Mesenchymal stem cell (in vitro differentiated cells and primary cell): ENCODE measurements at regions not wholly inside any gene's neighbourhood (a gene's known extent, or its start where the extent isn't known, plus 50 kb on each side); places are given as distances from the start of the nearest gene placed in this dataset.

Source experiments
- DNase-seq: peaks from one replicate; pipeline ENCODE4 v3.0.0-alpha.2; 2013
- H2AFZ ChIP-seq: one replicate; pipeline ENCODE4 v1.6.1; 2013; ENCODE audit warnings: low read depth, mild to moderate bottlenecking, control low read depth, inconsistent platforms, low read length, moderate library complexity
- H2AK5ac ChIP-seq: 2 replicates; pipeline ENCODE4 v1.6.1; 2013; ENCODE audit warnings: low read length, moderate library complexity, mild to moderate bottlenecking, inconsistent platforms; ENCODE audit not compliant: severe bottlenecking
- H2BK120ac ChIP-seq: one replicate; pipeline ENCODE4 v1.6.1; 2013; ENCODE audit warnings: low read depth, mild to moderate bottlenecking, inconsistent platforms, low read length, moderate library complexity
- H2BK12ac ChIP-seq, 2 experiments: one replicate each; pipeline ENCODE4 v1.6.1; 2013; ENCODE audit warnings: inconsistent platforms in 2 of 2, low read length in 2 of 2, mild to moderate bottlenecking in 2 of 2, moderate library complexity in 2 of 2, control low read depth in 1 of 2
- H2BK15ac ChIP-seq: one replicate; pipeline ENCODE4 v1.6.1; 2013; ENCODE audit warnings: mild to moderate bottlenecking, low read depth, inconsistent platforms; ENCODE audit not compliant: poor library complexity, severe bottlenecking
- H2BK5ac ChIP-seq: 2 replicates; pipeline ENCODE4 v1.6.1; 2013; ENCODE audit warnings: low read depth, mild to moderate bottlenecking, low read length, control low read depth, inconsistent platforms; ENCODE audit not compliant: poor library complexity, severe bottlenecking
- H3K14ac ChIP-seq, 2 experiments: one replicate each; pipeline ENCODE4 v1.6.1; 2013; ENCODE audit warnings: inconsistent platforms in 2 of 2, low read length in 2 of 2, control low read depth in 1 of 2, mild to moderate bottlenecking in 1 of 2, moderate library complexity in 1 of 2
- H3K18ac ChIP-seq, 2 experiments: one replicate each; pipeline ENCODE4 v1.6.1; 2013; ENCODE audit warnings: inconsistent platforms in 2 of 2, low read length in 2 of 2, control low read depth in 1 of 2, low read depth in 1 of 2, mild to moderate bottlenecking in 1 of 2
- H3K23ac ChIP-seq, 2 experiments: one replicate each; pipeline ENCODE4 v1.6.1; 2013; ENCODE audit warnings: inconsistent platforms in 2 of 2, low read length in 2 of 2, mild to moderate bottlenecking in 2 of 2, moderate library complexity in 2 of 2, control low read depth in 1 of 2
- H3K27ac ChIP-seq: 2 replicates; pipeline ENCODE4 v1.5.1; 2013; ENCODE audit warnings: mild to moderate bottlenecking, moderate library complexity, low read length, control low read depth, inconsistent platforms; ENCODE audit not compliant: poor library complexity, severe bottlenecking
- H3K27me3 ChIP-seq, 2 experiments: 2 replicates each; pipeline versions ENCODE4 v1.6.1 to v1.7.0; 2013; ENCODE audit warnings: low read length in 2 of 2, mild to moderate bottlenecking in 2 of 2, moderate library complexity in 2 of 2, control low read depth in 1 of 2, inconsistent platforms in 1 of 2; ENCODE audit not compliant: control insufficient read depth in 1 of 2, insufficient read depth in 1 of 2
- H3K36me3 ChIP-seq, 2 experiments: 2 replicates each; pipeline versions ENCODE4 v1.6.1 to v1.7.0; 2013; ENCODE audit warnings: low read length in 2 of 2, control low read depth in 1 of 2, inconsistent platforms in 1 of 2, low read depth in 1 of 2, mild to moderate bottlenecking in 1 of 2; ENCODE audit not compliant: insufficient read depth in 2 of 2, control insufficient read depth in 1 of 2
- H3K4ac ChIP-seq, 2 experiments: one replicate each; pipeline ENCODE4 v1.6.1; 2013; ENCODE audit warnings: inconsistent platforms in 2 of 2, low read length in 2 of 2, mild to moderate bottlenecking in 2 of 2, moderate library complexity in 2 of 2, control low read depth in 1 of 2, low read depth in 1 of 2
- H3K4me1 ChIP-seq: 2 replicates; pipeline ENCODE4 v1.6.1; 2013; ENCODE audit warnings: low read depth, low read length, control low read depth; ENCODE audit not compliant: control insufficient read depth, insufficient read depth
- H3K4me2 ChIP-seq: 2 replicates; pipeline ENCODE4 v1.6.1; 2013; ENCODE audit warnings: low read length, mild to moderate bottlenecking, inconsistent platforms; ENCODE audit not compliant: poor library complexity, severe bottlenecking
- H3K4me3 ChIP-seq, 2 experiments: 2 replicates each; pipeline versions ENCODE4 v1.5.1 to v1.7.0; 2013; ENCODE audit warnings: low read length in 2 of 2, mild to moderate bottlenecking in 2 of 2, control low read depth in 1 of 2, low read depth in 1 of 2; ENCODE audit not compliant: insufficient read depth in 1 of 2
- H3K79me1 ChIP-seq: replicated peaks from 2 replicates; pipeline ENCODE4 v1.6.1; 2013; ENCODE audit warnings: mild to moderate bottlenecking, control low read depth, low read length, inconsistent platforms; ENCODE audit not compliant: poor library complexity, severe bottlenecking
- H3K9ac ChIP-seq: 2 replicates; pipeline ENCODE4 v1.7.0; 2013; ENCODE audit warnings: mild to moderate bottlenecking, low read length, moderate library complexity
- H3K9me3 ChIP-seq: 2 replicates; pipeline ENCODE4 v1.7.0; 2013; ENCODE audit warnings: mild to moderate bottlenecking, low read length; ENCODE audit not compliant: control insufficient read depth
- H4K8ac ChIP-seq: one replicate; pipeline ENCODE4 v1.6.1; 2013; ENCODE audit warnings: inconsistent platforms, mild to moderate bottlenecking, low read length, moderate library complexity
- H4K91ac ChIP-seq: one replicate; pipeline ENCODE4 v1.6.1; 2013; ENCODE audit warnings: mild to moderate bottlenecking, low read length, inconsistent platforms
- WGBS: methylation state at CpG from one replicate; pipeline ENCODE4 v1.1.7; 2013; ENCODE audit warnings: mixed read lengths; 5-methylcytosine and 5-hydroxymethylcytosine counted together

DNA sequence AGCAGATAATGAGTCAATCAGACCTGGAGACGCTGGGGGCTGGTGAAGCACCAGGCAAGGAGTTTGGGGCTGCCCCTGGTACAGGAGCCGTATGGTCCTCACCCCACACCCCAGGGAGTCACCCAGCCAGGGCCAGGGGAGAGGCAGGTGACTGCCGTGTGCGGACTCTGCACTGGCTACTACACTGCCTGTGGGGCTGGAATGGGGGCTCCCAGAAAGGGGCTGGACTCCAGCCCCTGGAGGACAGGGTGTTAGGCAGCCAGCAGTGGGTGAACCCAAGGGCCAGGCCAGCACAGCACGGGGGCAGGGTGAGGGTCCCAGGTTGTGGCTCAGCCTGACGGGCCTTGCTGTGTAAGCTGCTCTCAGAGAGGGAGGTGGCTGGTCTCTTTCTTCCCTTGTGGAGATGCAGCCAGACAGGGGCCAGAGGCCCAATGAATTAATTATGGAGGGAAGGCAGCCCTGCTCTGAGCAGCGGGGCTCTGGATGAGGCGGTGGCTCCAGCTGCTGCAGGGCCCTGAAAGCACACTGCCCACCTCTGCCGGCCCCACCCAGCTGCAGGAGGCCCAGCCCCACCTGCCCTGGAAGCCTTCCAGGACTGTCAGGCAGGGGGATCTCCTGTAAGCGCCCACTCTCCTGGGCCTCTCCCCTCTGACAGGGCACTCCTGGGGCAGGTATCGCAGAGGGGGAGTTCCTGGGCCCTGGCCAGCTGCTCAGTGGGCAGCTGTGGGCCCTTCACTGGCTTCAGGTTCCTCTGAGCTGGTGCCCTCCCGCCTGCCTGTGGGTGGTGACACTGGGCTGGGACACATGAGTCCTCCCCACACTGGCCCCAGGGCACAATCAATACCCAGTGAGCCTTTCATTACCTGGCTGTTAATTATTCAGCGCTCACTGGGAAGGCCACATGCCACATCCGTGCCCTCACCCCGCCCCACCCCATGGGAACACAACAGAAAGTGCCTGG lies 142.5 kb upstream of the C14orf180 start:
- DNase-seq, result no peak
- Histone ChIP-seq H3K4me1 (peaks cover 1% of the 10 kb centered on the region), H3K4ac (no peak overlapping the region), H3K27ac (no peak overlapping the region), H3K27me3 (peaks cover 0 to 8% of the 10 kb centered on the region in 2 experiments), H3K23ac (no peak overlapping the region), H3K9ac (no peak overlapping the region), H3K9me3 (peaks cover 4% of the 10 kb centered on the region), H3K14ac (no peak overlapping the region), H2BK5ac (no peak overlapping the region), H2BK12ac (no peak overlapping the region), H3K79me1 (no peaks in the 10 kb centered on the region), H2AFZ (no peak overlapping the region), H4K8ac (no peak overlapping the region), H4K91ac (no peak overlapping the region), H2AK5ac (no peak overlapping the region), H3K4me2 (no peak overlapping the region), H3K36me3 (no peaks in the 10 kb centered on the region), H3K18ac (no peak overlapping the region), H3K4me3 (no peak overlapping the region), H2BK120ac (no peak overlapping the region), H2BK15ac (no peak overlapping the region)
- WGBS, result 79% methylated on average over 13 of the region's 15 CpGs

DNA sequence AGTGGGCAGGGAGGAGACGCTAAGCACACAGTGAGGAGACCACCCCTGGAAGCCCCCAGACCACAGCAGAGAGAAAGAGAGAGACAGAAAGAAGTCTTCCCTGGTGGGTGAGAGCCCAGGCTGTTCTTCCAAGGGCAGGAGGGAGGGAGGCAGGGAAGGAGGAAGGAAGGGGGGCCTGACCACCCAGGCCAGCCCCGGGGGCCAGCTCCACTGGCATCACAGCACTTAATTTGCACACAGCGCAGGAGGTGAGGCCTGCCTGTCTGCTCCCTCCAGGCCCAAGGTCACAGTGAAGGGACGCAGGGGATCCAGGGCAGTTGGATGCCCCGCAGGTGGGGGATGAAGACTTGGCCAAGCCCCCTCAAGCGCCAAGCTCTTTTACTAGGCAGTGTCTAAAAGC lies 141.9 kb upstream of the C14orf180 start:
- no peak overlapping the region for H2BK12ac ChIP-seq
- DNase-seq, result no peak
- H4K8ac ChIP-seq, result no peak overlapping the region
- no peak overlapping the region for H2BK120ac ChIP-seq
- no peak overlapping the region for H3K4ac ChIP-seq
- no peak overlapping the region for H3K23ac ChIP-seq
- no peaks in the 10 kb centered on the region for H3K79me1 ChIP-seq
- no peaks in the 10 kb centered on the region for H3K36me3 ChIP-seq
- no peak overlapping the region for H2BK15ac ChIP-seq
- H2BK5ac ChIP-seq, result no peak overlapping the region
- H3K4me3 ChIP-seq, result no peak overlapping the region
- WGBS, result 92% methylated on average over 4 of the region's 6 CpGs
- no peak overlapping the region for H2AFZ ChIP-seq
- peaks cover 4% of the 10 kb centered on the region for H3K9me3 ChIP-seq
- H3K9ac ChIP-seq, result no peak overlapping the region
- peaks cover 0 to 8% of the 10 kb centered on the region in 2 experiments for H3K27me3 ChIP-seq
- no peak overlapping the region for H2AK5ac ChIP-seq
- no peak overlapping the region for H3K4me2 ChIP-seq
- no peak overlapping the region for H4K91ac ChIP-seq
- no peak overlapping the region for H3K27ac ChIP-seq
- no peak overlapping the region for H3K14ac ChIP-seq
- H3K4me1 ChIP-seq, result peaks cover 1% of the 10 kb centered on the region
- no peak overlapping the region for H3K18ac ChIP-seq

DNA sequence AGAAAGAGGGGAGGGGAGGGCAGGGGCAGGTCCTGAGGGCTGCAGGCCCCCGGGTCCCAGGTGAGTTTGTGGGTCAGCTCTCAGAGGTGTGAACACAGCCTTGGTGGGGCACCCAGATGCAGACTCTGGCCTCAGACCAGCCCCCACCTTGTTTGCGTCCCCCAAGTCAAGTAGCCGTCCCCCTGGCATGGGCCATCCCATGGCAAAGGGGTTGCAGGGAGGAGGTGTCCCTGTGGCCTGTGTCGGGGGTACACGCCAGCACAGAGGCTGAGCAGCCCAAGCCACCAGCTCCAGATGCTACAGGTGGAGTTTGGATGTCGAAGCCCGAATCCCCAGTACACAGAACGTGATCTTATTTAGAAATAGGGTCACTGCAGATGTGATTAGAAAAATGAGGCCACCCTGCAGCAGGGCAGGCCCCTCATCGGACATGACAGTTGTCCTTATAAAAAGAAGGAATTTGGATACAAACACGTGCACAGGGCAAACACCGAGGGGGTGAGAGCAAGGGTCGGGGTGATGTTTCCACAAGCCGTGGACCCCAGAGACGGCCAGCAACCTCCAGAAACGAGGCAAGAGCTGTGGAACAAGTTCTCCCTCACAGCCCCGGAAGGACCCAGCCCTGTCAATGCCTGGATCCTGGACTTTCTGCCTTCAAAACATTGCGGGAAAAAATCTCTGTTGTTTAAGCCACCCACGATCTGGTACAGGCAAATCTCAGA lies 141.2 kb upstream of the C14orf180 start:
- no peak overlapping the region for H3K4ac ChIP-seq
- no peak overlapping the region for H4K8ac ChIP-seq
- H3K14ac ChIP-seq, result no peak overlapping the region
- no peak overlapping the region for H2BK12ac ChIP-seq
- no peak overlapping the region for H2BK120ac ChIP-seq
- H3K18ac ChIP-seq, result no peak overlapping the region
- H3K23ac ChIP-seq, result no peak overlapping the region
- H4K91ac ChIP-seq, result no peak overlapping the region
- peaks cover 0 to 8% of the 10 kb centered on the region in 2 experiments for H3K27me3 ChIP-seq
- H3K4me3 ChIP-seq, result no peak overlapping the region
- no peak overlapping the region for H2AFZ ChIP-seq
- H2BK5ac ChIP-seq, result no peak overlapping the region
- H3K79me1 ChIP-seq, result no peaks in the 10 kb centered on the region
- H3K27ac ChIP-seq, result no peak overlapping the region
- no peak overlapping the region for H3K4me2 ChIP-seq
- no peak overlapping the region for H2BK15ac ChIP-seq
- H3K9ac ChIP-seq, result no peak overlapping the region
- H3K9me3 ChIP-seq, result peaks cover 4% of the 10 kb centered on the region
- peaks cover 1% of the 10 kb centered on the region for H3K4me1 ChIP-seq
- H3K36me3 ChIP-seq, result no peaks in the 10 kb centered on the region
- no peak for DNase-seq
- 83% methylated on average over 18 of the region's 18 CpGs for WGBS
- no peak overlapping the region for H2AK5ac ChIP-seq

DNA sequence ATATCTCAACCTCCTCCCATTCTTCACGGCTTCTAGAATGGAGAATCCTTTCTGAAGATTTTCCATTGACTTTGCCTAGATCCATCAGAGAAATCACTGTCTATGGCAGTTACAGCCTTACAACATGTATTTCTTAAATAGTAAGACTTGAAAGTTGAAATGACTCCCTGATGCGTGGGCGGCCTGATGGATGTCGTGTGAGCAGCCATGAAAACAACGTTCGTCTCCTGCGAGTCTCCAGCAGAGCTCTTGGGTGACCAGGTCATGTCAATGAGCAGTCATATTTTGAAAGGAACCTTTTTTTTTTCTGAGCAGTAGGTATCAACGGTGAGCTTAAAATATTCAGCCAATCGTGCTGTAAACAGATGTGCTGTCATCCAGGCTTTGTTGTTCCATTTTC lies 139.9 kb upstream of the C14orf180 start:
- Histone ChIP-seq H2BK12ac (no peak overlapping the region), H2BK5ac (no peak overlapping the region), H3K4me1 (peaks cover 1% of the 10 kb centered on the region), H3K18ac (no peak overlapping the region), H3K23ac (no peak overlapping the region), H3K27ac (no peak overlapping the region), H3K4me2 (no peak overlapping the region), H3K36me3 (no peaks in the 10 kb centered on the region), H2BK120ac (no peak overlapping the region), H3K27me3 (peaks cover 0 to 8% of the 10 kb centered on the region in 2 experiments), H3K4ac (no peak overlapping the region), H3K79me1 (no peaks in the 10 kb centered on the region), H3K9ac (no peak overlapping the region), H2BK15ac (no peak overlapping the region), H4K8ac (no peak overlapping the region), H2AFZ (no peak overlapping the region), H3K14ac (no peak overlapping the region), H2AK5ac (no peak overlapping the region), H3K9me3 (peaks cover 4% of the 10 kb centered on the region), H3K4me3 (no peak overlapping the region), H4K91ac (no peak overlapping the region)
- DNase-seq, result no peak
- 81% methylated on average over 8 of the region's 9 CpGs for WGBS
